ENCODE measurements at regions not wholly inside any gene's neighbourhood (a gene's known extent, or its start where the extent isn't known, plus 50 kb on each side); places are given as distances from the start of the nearest gene placed in this dataset.

GRCh38 chr21:38145104-38145503, 111.7 kb upstream of the KCNJ15 start:
- no peak for DNase-seq (ENCODE audit: extremely low read depth, low read depth, low spot score)

- no peak for DNase-seq (ENCODE audit: extremely low read depth, low read depth, low spot score)
These were observed 109.4 kb upstream of the KCNJ15 start for GRCh38 chr21:38147391-38147790.

- no peak for DNase-seq (ENCODE audit: extremely low read depth, low read depth, low spot score)
These were observed 108.7 kb upstream of the KCNJ15 start for GRCh38 chr21:38148046-38148445.

- DNase-seq (ENCODE audit: extremely low read depth, low read depth, low spot score): no peak
These were observed 105.7 kb upstream of the KCNJ15 start for GRCh38 chr21:38151021-38151645.

- DNase-seq (ENCODE audit: extremely low read depth, low read depth, low spot score): no peak
These were observed 100.6 kb upstream of the KCNJ15 start for GRCh38 chr21:38156200-38156599.

- no peak for DNase-seq (ENCODE audit: extremely low read depth, low read depth, low spot score)
These were observed 97.4 kb upstream of the KCNJ15 start for GRCh38 chr21:38159355-38159754.

GRCh38 chr21:38165466-38166172, 91.2 kb upstream of the KCNJ15 start:
- no peak for DNase-seq (ENCODE audit: extremely low read depth, low read depth, low spot score)

GRCh38 chr21:38166173-38166535, 90.6 kb upstream of the KCNJ15 start:
- no peak for DNase-seq (ENCODE audit: extremely low read depth, low read depth, low spot score)

GRCh38 chr21:38167345-38167744, 89.4 kb upstream of the KCNJ15 start:
- DNase-seq (ENCODE audit: extremely low read depth, low read depth, low spot score): no peak

- no peak for DNase-seq (ENCODE audit: extremely low read depth, low read depth, low spot score)
These were observed 86.5 kb upstream of the KCNJ15 start for GRCh38 chr21:38170283-38170682.

- DNase-seq (ENCODE audit: extremely low read depth, low read depth, low spot score): no peak
These were observed 85.8 kb upstream of the KCNJ15 start for GRCh38 chr21:38170704-38171682.

- no peak for DNase-seq (ENCODE audit: extremely low read depth, low read depth, low spot score)
These were observed 85.0 kb upstream of the KCNJ15 start for GRCh38 chr21:38171723-38172344.

- DNase-seq (ENCODE audit: extremely low read depth, low read depth, low spot score): no peak
These were observed 83.3 kb upstream of the KCNJ15 start for GRCh38 chr21:38173276-38174035.

- no peak for DNase-seq (ENCODE audit: extremely low read depth, low read depth, low spot score)
These were observed 81.5 kb upstream of the KCNJ15 start for GRCh38 chr21:38175306-38175705.

GRCh38 chr21:38177919-38178652, 78.7 kb upstream of the KCNJ15 start:
- DNase-seq (ENCODE audit: extremely low read depth, low read depth, low spot score): no peak

- no peak for DNase-seq (ENCODE audit: extremely low read depth, low read depth, low spot score)
These were observed 77.9 kb upstream of the KCNJ15 start for GRCh38 chr21:38178653-38179470.

- no peak for DNase-seq (ENCODE audit: extremely low read depth, low read depth, low spot score)
These were observed 77.3 kb upstream of the KCNJ15 start for GRCh38 chr21:38179511-38179910.

- no peak for DNase-seq (ENCODE audit: extremely low read depth, low read depth, low spot score)
These were observed 75.7 kb upstream of the KCNJ15 start for GRCh38 chr21:38181096-38181495.
